Mesenchymal stem cell (in vitro differentiated cells and primary cell): ENCODE measurements at regions not wholly inside any gene's neighbourhood (a gene's known extent, or its start where the extent isn't known, plus 50 kb on each side); places are given as distances from the start of the nearest gene placed in this dataset.

Experiments used
- DNase-seq: peaks from one replicate; pipeline ENCODE4 v3.0.0-alpha.2; 2013
- H2AFZ ChIP-seq: one replicate; pipeline ENCODE4 v1.6.1; 2013; ENCODE audit warnings: low read depth, mild to moderate bottlenecking, control low read depth, inconsistent platforms, low read length, moderate library complexity
- H2AK5ac ChIP-seq: 2 replicates; pipeline ENCODE4 v1.6.1; 2013; ENCODE audit warnings: low read length, moderate library complexity, mild to moderate bottlenecking, inconsistent platforms; ENCODE audit not compliant: severe bottlenecking
- H2BK120ac ChIP-seq: one replicate; pipeline ENCODE4 v1.6.1; 2013; ENCODE audit warnings: low read depth, mild to moderate bottlenecking, inconsistent platforms, low read length, moderate library complexity
- H2BK12ac ChIP-seq, 2 experiments: one replicate each; pipeline ENCODE4 v1.6.1; 2013; ENCODE audit warnings: inconsistent platforms in 2 of 2, low read length in 2 of 2, mild to moderate bottlenecking in 2 of 2, moderate library complexity in 2 of 2, control low read depth in 1 of 2
- H2BK15ac ChIP-seq: one replicate; pipeline ENCODE4 v1.6.1; 2013; ENCODE audit warnings: mild to moderate bottlenecking, low read depth, inconsistent platforms; ENCODE audit not compliant: poor library complexity, severe bottlenecking
- H2BK5ac ChIP-seq: 2 replicates; pipeline ENCODE4 v1.6.1; 2013; ENCODE audit warnings: low read depth, mild to moderate bottlenecking, low read length, control low read depth, inconsistent platforms; ENCODE audit not compliant: poor library complexity, severe bottlenecking
- H3K14ac ChIP-seq, 2 experiments: one replicate each; pipeline ENCODE4 v1.6.1; 2013; ENCODE audit warnings: inconsistent platforms in 2 of 2, low read length in 2 of 2, control low read depth in 1 of 2, mild to moderate bottlenecking in 1 of 2, moderate library complexity in 1 of 2
- H3K18ac ChIP-seq, 2 experiments: one replicate each; pipeline ENCODE4 v1.6.1; 2013; ENCODE audit warnings: inconsistent platforms in 2 of 2, low read length in 2 of 2, control low read depth in 1 of 2, low read depth in 1 of 2, mild to moderate bottlenecking in 1 of 2
- H3K23ac ChIP-seq, 2 experiments: one replicate each; pipeline ENCODE4 v1.6.1; 2013; ENCODE audit warnings: inconsistent platforms in 2 of 2, low read length in 2 of 2, mild to moderate bottlenecking in 2 of 2, moderate library complexity in 2 of 2, control low read depth in 1 of 2
- H3K27ac ChIP-seq: 2 replicates; pipeline ENCODE4 v1.5.1; 2013; ENCODE audit warnings: mild to moderate bottlenecking, moderate library complexity, low read length, control low read depth, inconsistent platforms; ENCODE audit not compliant: poor library complexity, severe bottlenecking
- H3K27me3 ChIP-seq, 2 experiments: 2 replicates each; pipeline versions ENCODE4 v1.6.1 to v1.7.0; 2013; ENCODE audit warnings: low read length in 2 of 2, mild to moderate bottlenecking in 2 of 2, moderate library complexity in 2 of 2, control low read depth in 1 of 2, inconsistent platforms in 1 of 2; ENCODE audit not compliant: control insufficient read depth in 1 of 2, insufficient read depth in 1 of 2
- H3K36me3 ChIP-seq, 2 experiments: 2 replicates each; pipeline versions ENCODE4 v1.6.1 to v1.7.0; 2013; ENCODE audit warnings: low read length in 2 of 2, control low read depth in 1 of 2, inconsistent platforms in 1 of 2, low read depth in 1 of 2, mild to moderate bottlenecking in 1 of 2; ENCODE audit not compliant: insufficient read depth in 2 of 2, control insufficient read depth in 1 of 2
- H3K4ac ChIP-seq, 2 experiments: one replicate each; pipeline ENCODE4 v1.6.1; 2013; ENCODE audit warnings: inconsistent platforms in 2 of 2, low read length in 2 of 2, mild to moderate bottlenecking in 2 of 2, moderate library complexity in 2 of 2, control low read depth in 1 of 2, low read depth in 1 of 2
- H3K4me1 ChIP-seq: 2 replicates; pipeline ENCODE4 v1.6.1; 2013; ENCODE audit warnings: low read depth, low read length, control low read depth; ENCODE audit not compliant: control insufficient read depth, insufficient read depth
- H3K4me2 ChIP-seq: 2 replicates; pipeline ENCODE4 v1.6.1; 2013; ENCODE audit warnings: low read length, mild to moderate bottlenecking, inconsistent platforms; ENCODE audit not compliant: poor library complexity, severe bottlenecking
- H3K4me3 ChIP-seq, 2 experiments: 2 replicates each; pipeline versions ENCODE4 v1.5.1 to v1.7.0; 2013; ENCODE audit warnings: low read length in 2 of 2, mild to moderate bottlenecking in 2 of 2, control low read depth in 1 of 2, low read depth in 1 of 2; ENCODE audit not compliant: insufficient read depth in 1 of 2
- H3K79me1 ChIP-seq: replicated peaks from 2 replicates; pipeline ENCODE4 v1.6.1; 2013; ENCODE audit warnings: mild to moderate bottlenecking, control low read depth, low read length, inconsistent platforms; ENCODE audit not compliant: poor library complexity, severe bottlenecking
- H3K9ac ChIP-seq: 2 replicates; pipeline ENCODE4 v1.7.0; 2013; ENCODE audit warnings: mild to moderate bottlenecking, low read length, moderate library complexity
- H3K9me3 ChIP-seq: 2 replicates; pipeline ENCODE4 v1.7.0; 2013; ENCODE audit warnings: mild to moderate bottlenecking, low read length; ENCODE audit not compliant: control insufficient read depth
- H4K8ac ChIP-seq: one replicate; pipeline ENCODE4 v1.6.1; 2013; ENCODE audit warnings: inconsistent platforms, mild to moderate bottlenecking, low read length, moderate library complexity
- H4K91ac ChIP-seq: one replicate; pipeline ENCODE4 v1.6.1; 2013; ENCODE audit warnings: mild to moderate bottlenecking, low read length, inconsistent platforms
- WGBS: methylation state at CpG from one replicate; pipeline ENCODE4 v1.1.7; 2013; ENCODE audit warnings: mixed read lengths; 5-methylcytosine and 5-hydroxymethylcytosine counted together

DNA sequence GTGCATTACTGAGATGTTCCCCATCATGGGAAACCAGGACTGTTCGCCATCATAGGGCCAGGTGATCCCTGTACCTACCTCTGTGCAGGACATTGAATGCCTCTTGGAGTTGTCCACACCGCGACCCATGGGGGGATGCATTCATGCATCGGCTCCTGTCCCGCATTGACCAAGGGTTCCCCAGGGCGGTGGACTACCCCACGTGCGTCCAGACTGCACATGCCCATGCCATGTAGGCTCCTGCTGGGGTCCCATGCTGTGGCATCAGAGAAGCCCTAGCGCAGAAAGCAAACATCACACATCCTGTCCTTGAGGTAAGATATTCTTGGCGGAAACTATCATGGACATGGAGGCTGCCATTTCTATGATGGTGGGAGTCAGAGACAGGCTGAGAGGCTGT is 121.6 kb upstream of the UNC5B start:
- no peak overlapping the region for H3K14ac ChIP-seq
- no peak overlapping the region for H3K27ac ChIP-seq
- H3K79me1 ChIP-seq = no peaks in the 10 kb centered on the region
- H2AFZ ChIP-seq = no peak overlapping the region
- no peaks in the 10 kb centered on the region for H3K9me3 ChIP-seq
- H2AK5ac ChIP-seq = no peak overlapping the region
- no peak overlapping the region for H2BK5ac ChIP-seq
- H3K18ac ChIP-seq = peak overlapping the region in 1 of 2 experiments; percentile 29
- no peaks in the 10 kb centered on the region for H3K4me1 ChIP-seq
- no peak overlapping the region for H2BK12ac ChIP-seq
- H3K27me3 ChIP-seq = peaks cover 49 to 59% of the 10 kb centered on the region in 2 experiments
- no peak overlapping the region for H4K8ac ChIP-seq
- H2BK120ac ChIP-seq = no peak overlapping the region
- no peak overlapping the region for H4K91ac ChIP-seq
- peak overlapping the region in 1 of 2 experiments; percentile 24 for H3K4me3 ChIP-seq
- no peak overlapping the region for H3K23ac ChIP-seq
- H3K4me2 ChIP-seq = no peak overlapping the region
- H3K4ac ChIP-seq = peak overlapping the region in 1 of 2 experiments; percentile 15
- H3K9ac ChIP-seq = no peak overlapping the region
- H2BK15ac ChIP-seq = no peak overlapping the region
- DNase-seq = no peak
- WGBS = 92% methylated on average over 10 of the region's 10 CpGs
- no peaks in the 10 kb centered on the region for H3K36me3 ChIP-seq

DNA sequence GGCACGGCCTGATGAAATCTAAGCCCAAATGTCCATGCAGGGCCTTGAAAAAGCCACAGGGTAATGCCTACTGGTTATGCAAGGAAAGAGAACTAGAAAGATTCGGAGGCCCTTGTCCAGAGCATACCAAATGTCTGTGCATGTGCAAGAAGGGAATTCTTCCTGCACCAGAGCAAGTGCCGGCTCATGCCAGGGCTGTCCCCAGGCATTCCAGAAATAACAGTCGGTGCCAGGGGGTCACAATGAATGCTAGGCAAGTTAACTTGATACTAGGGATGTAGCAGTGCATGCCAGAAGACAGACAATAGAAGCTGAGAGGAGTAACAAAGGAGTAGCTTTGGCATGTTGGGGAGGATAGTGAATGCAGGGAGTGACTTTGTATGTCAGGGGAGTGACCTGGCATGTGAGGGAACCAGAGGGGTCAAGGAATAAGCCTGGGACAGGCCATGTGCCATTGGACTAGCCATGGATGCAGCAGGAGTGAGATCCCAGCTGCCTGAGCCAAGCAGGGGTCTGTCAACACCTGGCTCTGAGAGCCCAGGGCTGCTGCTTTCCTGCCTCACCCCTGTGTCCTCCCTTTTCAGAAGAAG is 119.5 kb upstream of the UNC5B start:
- no peak for DNase-seq
- WGBS = 74% methylated on average over 4 of the region's 4 CpGs
- H3K79me1 ChIP-seq = no peaks in the 10 kb centered on the region

DNA sequence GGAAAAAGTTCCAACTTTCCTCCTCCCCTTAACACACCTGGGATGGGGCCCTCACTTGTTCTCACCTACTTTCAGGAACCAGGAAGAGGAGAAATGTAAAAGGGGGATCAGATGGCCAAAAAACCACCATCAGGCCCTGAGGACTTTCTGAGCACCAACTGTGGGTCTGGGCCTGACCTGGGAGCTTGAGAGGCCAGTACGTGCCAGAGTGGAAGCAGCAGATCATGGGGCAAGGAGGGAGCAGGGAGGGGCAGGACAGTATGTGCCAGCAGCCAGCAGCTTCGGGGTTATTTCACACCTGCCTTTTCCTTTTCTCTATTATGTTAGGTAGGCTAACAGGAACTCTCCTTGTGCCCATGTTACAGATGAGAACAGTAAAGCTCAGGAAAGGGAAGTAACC is 118.8 kb upstream of the UNC5B start:
- Histone ChIP-seq H3K14ac (no peak overlapping the region), H2BK120ac (no peak overlapping the region), H3K4me3 (no peak overlapping the region), H3K9ac (no peak overlapping the region), H3K79me1 (no peaks in the 10 kb centered on the region), H2BK15ac (no peak overlapping the region), H2AFZ (no peak overlapping the region), H2BK12ac (no peak overlapping the region), H3K4me1 (no peaks in the 10 kb centered on the region), H3K27me3 (peaks cover 33 to 41% of the 10 kb centered on the region in 2 experiments), H2BK5ac (no peak overlapping the region), H3K27ac (no peak overlapping the region), H2AK5ac (no peak overlapping the region), H3K23ac (no peak overlapping the region), H4K91ac (no peak overlapping the region), H3K4me2 (no peak overlapping the region), H4K8ac (no peak overlapping the region), H3K4ac (no peak overlapping the region), H3K9me3 (no peaks in the 10 kb centered on the region), H3K36me3 (no peaks in the 10 kb centered on the region), H3K18ac (no peak overlapping the region)
- DNase-seq = no peak
- 67% methylated on average over 1 of the region's 2 CpGs for WGBS

More for the DNA sequence above, 119.5 kb upstream of the UNC5B start:
- no peak overlapping the region for H3K27ac ChIP-seq
- H3K9ac ChIP-seq = no peak overlapping the region
- no peak overlapping the region for H2BK15ac ChIP-seq
- no peak overlapping the region for H4K91ac ChIP-seq
- no peak overlapping the region for H3K4me3 ChIP-seq
- no peaks in the 10 kb centered on the region for H3K9me3 ChIP-seq
- no peak overlapping the region for H2AFZ ChIP-seq
- no peaks in the 10 kb centered on the region for H3K4me1 ChIP-seq
- peak overlapping the region in 1 of 2 experiments; percentile 9 for H3K23ac ChIP-seq
- H3K36me3 ChIP-seq = no peaks in the 10 kb centered on the region
- H3K27me3 ChIP-seq = peaks cover 37 to 44% of the 10 kb centered on the region in 2 experiments
- no peak overlapping the region for H3K4me2 ChIP-seq
- H2BK120ac ChIP-seq = no peak overlapping the region
- H2BK12ac ChIP-seq = no peak overlapping the region
- H4K8ac ChIP-seq = no peak overlapping the region
- no peak overlapping the region for H3K14ac ChIP-seq
- H3K4ac ChIP-seq = no peak overlapping the region
- no peak overlapping the region for H2AK5ac ChIP-seq
- no peak overlapping the region for H3K18ac ChIP-seq
- no peak overlapping the region for H2BK5ac ChIP-seq

DNA sequence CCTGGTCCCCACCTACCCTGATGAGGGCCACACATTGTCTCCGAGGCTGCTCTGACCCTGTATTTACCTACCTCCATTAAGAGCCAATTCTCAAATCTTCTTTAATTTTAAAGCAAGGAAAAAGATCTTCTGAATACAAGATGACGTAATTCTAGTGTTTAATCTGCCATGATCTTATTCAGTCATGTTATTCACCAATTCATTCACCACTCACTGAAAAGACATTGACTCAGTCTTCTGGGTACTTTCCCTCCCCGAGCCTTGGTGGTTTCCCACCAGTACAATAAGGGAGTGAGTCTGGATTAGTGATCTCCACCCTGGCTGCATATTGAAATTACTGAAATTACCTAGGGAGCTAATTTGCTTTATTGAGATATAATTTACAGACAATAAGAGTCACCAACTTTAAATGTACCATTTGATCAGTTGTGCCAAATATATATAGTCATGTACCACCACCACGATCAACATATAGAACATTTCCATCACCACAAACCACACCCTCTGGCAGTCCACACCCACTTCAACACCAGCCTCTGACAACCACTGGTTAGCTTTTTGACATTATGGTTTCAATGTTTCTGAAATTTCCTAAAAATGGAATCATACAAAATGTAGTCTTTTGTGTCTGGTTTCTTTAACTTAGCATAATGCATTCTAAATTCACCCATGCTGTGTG is 117.5 kb upstream of the UNC5B start:
- no peaks in the 10 kb centered on the region for H3K9me3 ChIP-seq
- no peak overlapping the region for H3K4me3 ChIP-seq
- no peak overlapping the region for H2AFZ ChIP-seq
- no peak for DNase-seq
- no peak overlapping the region for H3K4ac ChIP-seq
- H2AK5ac ChIP-seq = no peak overlapping the region
- H3K9ac ChIP-seq = no peak overlapping the region
- no peak overlapping the region for H4K8ac ChIP-seq
- no peak overlapping the region for H2BK5ac ChIP-seq
- H3K4me1 ChIP-seq = no peaks in the 10 kb centered on the region
- H3K79me1 ChIP-seq = no peaks in the 10 kb centered on the region
- H2BK120ac ChIP-seq = no peak overlapping the region
- H4K91ac ChIP-seq = no peak overlapping the region
- 74% methylated on average over 3 of the region's 4 CpGs for WGBS
- no peak overlapping the region for H3K18ac ChIP-seq
- no peaks in the 10 kb centered on the region for H3K36me3 ChIP-seq
- no peak overlapping the region for H3K14ac ChIP-seq
- H2BK12ac ChIP-seq = no peak overlapping the region
- no peak overlapping the region for H3K27ac ChIP-seq
- H2BK15ac ChIP-seq = no peak overlapping the region
- H3K23ac ChIP-seq = no peak overlapping the region
- H3K4me2 ChIP-seq = no peak overlapping the region
- H3K27me3 ChIP-seq = peaks cover 33 to 51% of the 10 kb centered on the region in 2 experiments
